ENCODE measurements at regions not wholly inside any gene's neighbourhood (a gene's known extent, or its start where the extent isn't known, plus 50 kb on each side); places are given as distances from the start of the nearest gene placed in this dataset.
"Not testable (repeated sequence)": the region's sequence is repeated elsewhere in the genome, so short reads cannot be mapped to it uniquely, and the experiment has no call there.

DNA sequence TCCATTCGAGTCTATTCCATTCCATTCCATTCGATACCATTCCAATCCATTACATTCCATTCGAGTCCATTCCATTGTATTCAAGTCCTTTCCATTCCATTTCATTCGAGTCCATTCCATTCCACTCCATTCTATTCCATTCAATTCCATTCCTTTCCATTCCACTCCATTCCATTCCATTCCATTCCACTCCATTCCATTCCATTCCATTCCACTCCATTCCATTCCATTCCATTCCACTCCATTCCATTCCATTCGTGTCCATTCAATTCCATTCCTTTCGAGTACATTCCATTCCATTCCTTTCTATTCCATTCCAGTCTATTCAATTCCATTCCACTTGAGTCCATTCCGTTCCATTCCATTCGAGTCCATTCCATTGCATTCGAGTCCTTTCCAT lies 4805.2 kb upstream of the OR11H1 start:
- TF ChIP-seq, protein P1, sequence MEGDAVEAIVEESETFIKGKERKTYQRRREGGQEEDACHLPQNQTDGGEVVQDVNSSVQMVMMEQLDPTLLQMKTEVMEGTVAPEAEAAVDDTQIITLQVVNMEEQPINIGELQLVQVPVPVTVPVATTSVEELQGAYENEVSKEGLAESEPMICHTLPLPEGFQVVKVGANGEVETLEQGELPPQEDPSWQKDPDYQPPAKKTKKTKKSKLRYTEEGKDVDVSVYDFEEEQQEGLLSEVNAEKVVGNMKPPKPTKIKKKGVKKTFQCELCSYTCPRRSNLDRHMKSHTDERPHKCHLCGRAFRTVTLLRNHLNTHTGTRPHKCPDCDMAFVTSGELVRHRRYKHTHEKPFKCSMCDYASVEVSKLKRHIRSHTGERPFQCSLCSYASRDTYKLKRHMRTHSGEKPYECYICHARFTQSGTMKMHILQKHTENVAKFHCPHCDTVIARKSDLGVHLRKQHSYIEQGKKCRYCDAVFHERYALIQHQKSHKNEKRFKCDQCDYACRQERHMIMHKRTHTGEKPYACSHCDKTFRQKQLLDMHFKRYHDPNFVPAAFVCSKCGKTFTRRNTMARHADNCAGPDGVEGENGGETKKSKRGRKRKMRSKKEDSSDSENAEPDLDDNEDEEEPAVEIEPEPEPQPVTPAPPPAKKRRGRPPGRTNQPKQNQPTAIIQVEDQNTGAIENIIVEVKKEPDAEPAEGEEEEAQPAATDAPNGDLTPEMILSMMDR (IDR thresholded peaks at IDR 0.05), result not testable (repeated sequence)
- TF ChIP-seq POLR2A (IDR thresholded peaks at IDR 0.05), result not testable (repeated sequence)

Measured in body of pancreas (tissue), 4 donors.